GM23338 (cell line): ENCODE measurements at regions not wholly inside any gene's neighbourhood (a gene's known extent, or its start where the extent isn't known, plus 50 kb on each side); places are given as distances from the start of the nearest gene placed in this dataset.

Source experiments
- ATAC-seq: fragments of 200-7000 bp; cut with Tn5 transposase; 3 replicates; pipeline ENCODE4 v1.9.1; 2020
- DNase-seq: peaks from one replicate; pipeline ENCODE4 v3.0.0-alpha.2; 2015; ENCODE audit warnings: low spot score
- H2AFZ ChIP-seq: fragments of 200-600 bp; sonication (generic); 2 replicates; pipeline ENCODE4 v1.8.0; 2016; ENCODE audit warnings: antibody characterized with exemption, mild to moderate bottlenecking, moderate library complexity
- H3F3A ChIP-seq: fragments of 200-600 bp; sonication (generic); replicated peaks from 2 replicates; pipeline ENCODE4 v1.8.0; 2017; ENCODE audit warnings: antibody characterized with exemption, mixed run types, low read depth
- H3K27ac ChIP-seq: fragments of 200-600 bp; sonication (generic); 2 replicates; pipeline ENCODE4 v1.6.1; 2016; ENCODE audit warnings: low read depth
- H3K27me3 ChIP-seq: fragments of 200-600 bp; sonication (generic); 2 replicates; pipeline ENCODE4 v1.8.0; 2016; ENCODE audit warnings: mild to moderate bottlenecking, mixed run types, moderate library complexity; ENCODE audit not compliant: insufficient read depth
- H3K36me3 ChIP-seq: fragments of 200-600 bp; sonication (generic); 2 replicates; pipeline ENCODE4 v1.8.0; 2016; ENCODE audit warnings: mild to moderate bottlenecking; ENCODE audit not compliant: insufficient read depth
- H3K4me1 ChIP-seq: fragments of 200-600 bp; sonication (generic); 2 replicates; pipeline ENCODE4 v1.8.0; 2016; ENCODE audit warnings: mild to moderate bottlenecking, moderate library complexity; ENCODE audit not compliant: insufficient read depth
- H3K4me2 ChIP-seq: fragments of 200-600 bp; sonication (generic); 2 replicates; pipeline ENCODE4 v1.7.1; 2017; ENCODE audit warnings: mixed run types
- H3K4me3 ChIP-seq: fragments of 200-600 bp; sonication (generic); 2 replicates; pipeline ENCODE4 v1.6.1; 2016; ENCODE audit warnings: mixed run types
- H3K79me2 ChIP-seq: fragments of 200-600 bp; sonication (generic); replicated peaks from 2 replicates; pipeline ENCODE4 v1.8.0; 2017; ENCODE audit warnings: mild to moderate bottlenecking; ENCODE audit not compliant: insufficient read depth
- H3K9me2 ChIP-seq: fragments of 200-600 bp; sonication (generic); 2 replicates; pipeline ENCODE4 v1.8.0; 2017; ENCODE audit not compliant: insufficient read depth
- H4K20me1 ChIP-seq: fragments of 200-600 bp; sonication (generic); replicated peaks from 2 replicates; pipeline ENCODE4 v1.8.0; 2017; ENCODE audit warnings: mild to moderate bottlenecking; ENCODE audit not compliant: insufficient read depth
- H3K27ac Mint-ChIP-seq: 2 replicates; pipeline ENCODE4 v1.8.0; 2020; ENCODE audit warnings: inconsistent platforms, mild to moderate bottlenecking, moderate library complexity, mixed read lengths
- H3K27me3 Mint-ChIP-seq: 3 replicates; pipeline ENCODE4 v1.8.0; 2022; ENCODE audit warnings: low read depth, mild to moderate bottlenecking, moderate library complexity, mixed read lengths, inconsistent platforms; ENCODE audit not compliant: insufficient read depth, poor library complexity
- H3K36me3 Mint-ChIP-seq: 3 replicates; pipeline ENCODE4 v1.8.0; 2021; ENCODE audit warnings: low read depth, mild to moderate bottlenecking, inconsistent platforms, moderate library complexity, mixed read lengths
- H3K4me1 Mint-ChIP-seq: 3 replicates; pipeline ENCODE4 v1.8.0; 2020; ENCODE audit warnings: mild to moderate bottlenecking, inconsistent platforms, mixed read lengths
- H3K4me3 Mint-ChIP-seq: 3 replicates; pipeline ENCODE4 v1.8.0; 2021; ENCODE audit warnings: moderate library complexity, mild to moderate bottlenecking, inconsistent platforms, mixed read lengths
- H3K9me3 Mint-ChIP-seq: 3 replicates; pipeline ENCODE4 v1.8.0; 2020; ENCODE audit warnings: moderate library complexity, mild to moderate bottlenecking, inconsistent platforms, mixed read lengths
- CREB1 ChIP-seq: fragments of 250-450 bp; sonication (Bioruptor Pico); IDR thresholded peaks from 2 replicates; pipeline ENCODE4 v1.5.0; 2020; ENCODE audit warnings: low read depth, mild to moderate bottlenecking, moderate library complexity
- ETS1 ChIP-seq: IDR thresholded peaks from 2 replicates; pipeline ENCODE4 v1.6.1; 2016; ENCODE audit warnings: antibody characterized with exemption
- EZH2 ChIP-seq: fragments of 200-600 bp; sonication (generic); IDR thresholded peaks from one replicate; pipeline ENCODE4 v1.8.0; 2017; ENCODE audit warnings: antibody characterized with exemption, mild to moderate bottlenecking, low read depth; ENCODE audit not compliant: unreplicated experiment
- EZH2phosphoT487 ChIP-seq: fragments of 200-600 bp; sonication (generic); IDR thresholded peaks from one replicate; pipeline ENCODE4 v1.8.1; 2018; ENCODE audit warnings: antibody characterized with exemption; ENCODE audit not compliant: unreplicated experiment
- JUNB ChIP-seq: IDR thresholded peaks from one replicate; pipeline ENCODE4 v1.6.1; 2016; ENCODE audit warnings: antibody characterized with exemption; ENCODE audit not compliant: unreplicated experiment
- NANOG ChIP-seq: IDR thresholded peaks from 2 replicates; pipeline ENCODE4 v1.6.1; 2016; ENCODE audit warnings: antibody characterized with exemption, borderline replicate concordance
- POLR2AphosphoS5 ChIP-seq: IDR thresholded peaks from 2 replicates; pipeline ENCODE4 v1.6.1; 2016; ENCODE audit warnings: antibody characterized with exemption, low read depth
- STAT1 ChIP-seq: IDR thresholded peaks from one replicate; pipeline ENCODE4 v1.6.1; 2016; ENCODE audit warnings: antibody characterized with exemption; ENCODE audit not compliant: unreplicated experiment
- ZNF114 ChIP-seq: fragments of 250-450 bp; sonication (Bioruptor Pico); IDR thresholded peaks from 2 replicates; pipeline ENCODE4 v1.5.0; 2020; ENCODE audit warnings: mild to moderate bottlenecking, moderate library complexity
- ZNF331 ChIP-seq: fragments of 250-450 bp; sonication (Bioruptor Pico); IDR thresholded peaks from 2 replicates; pipeline ENCODE4 v1.5.0; 2020; ENCODE audit warnings: low read depth, mild to moderate bottlenecking, moderate library complexity
- ZNF462 ChIP-seq: fragments of 250-450 bp; sonication (Bioruptor Pico); IDR thresholded peaks from 2 replicates; pipeline ENCODE4 v1.5.0; 2020; ENCODE audit warnings: mild to moderate bottlenecking, moderate library complexity
- TF ChIP-seq, protein P1 (sequence below): IDR thresholded peaks from one replicate; pipeline ENCODE4 v1.6.1; 2018; ENCODE audit warnings: antibody characterized with exemption; ENCODE audit not compliant: unreplicated experiment
- TF ChIP-seq, protein P2 (sequence below), 2 experiments: fragments of 200-600 bp in 1 of 2; sonication (generic) in 1 of 2; conservative IDR thresholded peaks; 2 replicates each; pipeline versions ENCODE4 v1.5.1 to v1.6.1; 2016 to 2017; ENCODE audit warnings: antibody characterized with exemption in 2 of 2, low read depth in 2 of 2, mild to moderate bottlenecking in 2 of 2, moderate library complexity in 1 of 2

DNA sequence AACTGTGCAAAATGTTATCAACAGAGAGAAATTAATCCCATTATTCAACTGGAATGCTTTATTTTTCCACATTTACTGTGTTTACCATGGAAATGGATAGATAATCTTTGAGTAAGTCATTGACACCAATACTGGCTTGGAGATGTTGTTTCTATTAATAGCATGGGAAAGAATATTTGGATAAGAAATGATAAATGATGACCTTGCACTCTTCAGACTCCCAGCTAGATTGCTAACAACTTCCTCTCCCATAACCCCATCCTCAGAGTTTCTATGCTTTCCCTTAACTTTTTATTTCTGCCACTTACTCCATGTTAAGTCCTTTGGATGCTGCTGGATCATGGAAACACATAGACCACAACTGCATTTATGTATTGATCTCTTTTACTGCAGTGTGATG, 182.5 kb downstream of the FNDC1 start:
- TF ChIP-seq EZH2phosphoT487 (no peak), CREB1 (CRISPR knock-in tag) (no peak), ZNF114 (CRISPR knock-in tag) (no peak), EZH2 (no peak), STAT1 (no peak), NANOG (no peak), ZNF462 (no peak), JUNB (no peak), ETS1 (no peak), ZNF331 (CRISPR knock-in tag) (no peak), POLR2AphosphoS5 (no peak)
- TF ChIP-seq, protein P1, sequence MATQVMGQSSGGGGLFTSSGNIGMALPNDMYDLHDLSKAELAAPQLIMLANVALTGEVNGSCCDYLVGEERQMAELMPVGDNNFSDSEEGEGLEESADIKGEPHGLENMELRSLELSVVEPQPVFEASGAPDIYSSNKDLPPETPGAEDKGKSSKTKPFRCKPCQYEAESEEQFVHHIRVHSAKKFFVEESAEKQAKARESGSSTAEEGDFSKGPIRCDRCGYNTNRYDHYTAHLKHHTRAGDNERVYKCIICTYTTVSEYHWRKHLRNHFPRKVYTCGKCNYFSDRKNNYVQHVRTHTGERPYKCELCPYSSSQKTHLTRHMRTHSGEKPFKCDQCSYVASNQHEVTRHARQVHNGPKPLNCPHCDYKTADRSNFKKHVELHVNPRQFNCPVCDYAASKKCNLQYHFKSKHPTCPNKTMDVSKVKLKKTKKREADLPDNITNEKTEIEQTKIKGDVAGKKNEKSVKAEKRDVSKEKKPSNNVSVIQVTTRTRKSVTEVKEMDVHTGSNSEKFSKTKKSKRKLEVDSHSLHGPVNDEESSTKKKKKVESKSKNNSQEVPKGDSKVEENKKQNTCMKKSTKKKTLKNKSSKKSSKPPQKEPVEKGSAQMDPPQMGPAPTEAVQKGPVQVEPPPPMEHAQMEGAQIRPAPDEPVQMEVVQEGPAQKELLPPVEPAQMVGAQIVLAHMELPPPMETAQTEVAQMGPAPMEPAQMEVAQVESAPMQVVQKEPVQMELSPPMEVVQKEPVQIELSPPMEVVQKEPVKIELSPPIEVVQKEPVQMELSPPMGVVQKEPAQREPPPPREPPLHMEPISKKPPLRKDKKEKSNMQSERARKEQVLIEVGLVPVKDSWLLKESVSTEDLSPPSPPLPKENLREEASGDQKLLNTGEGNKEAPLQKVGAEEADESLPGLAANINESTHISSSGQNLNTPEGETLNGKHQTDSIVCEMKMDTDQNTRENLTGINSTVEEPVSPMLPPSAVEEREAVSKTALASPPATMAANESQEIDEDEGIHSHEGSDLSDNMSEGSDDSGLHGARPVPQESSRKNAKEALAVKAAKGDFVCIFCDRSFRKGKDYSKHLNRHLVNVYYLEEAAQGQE, result no peak
- TF ChIP-seq, protein P2, sequence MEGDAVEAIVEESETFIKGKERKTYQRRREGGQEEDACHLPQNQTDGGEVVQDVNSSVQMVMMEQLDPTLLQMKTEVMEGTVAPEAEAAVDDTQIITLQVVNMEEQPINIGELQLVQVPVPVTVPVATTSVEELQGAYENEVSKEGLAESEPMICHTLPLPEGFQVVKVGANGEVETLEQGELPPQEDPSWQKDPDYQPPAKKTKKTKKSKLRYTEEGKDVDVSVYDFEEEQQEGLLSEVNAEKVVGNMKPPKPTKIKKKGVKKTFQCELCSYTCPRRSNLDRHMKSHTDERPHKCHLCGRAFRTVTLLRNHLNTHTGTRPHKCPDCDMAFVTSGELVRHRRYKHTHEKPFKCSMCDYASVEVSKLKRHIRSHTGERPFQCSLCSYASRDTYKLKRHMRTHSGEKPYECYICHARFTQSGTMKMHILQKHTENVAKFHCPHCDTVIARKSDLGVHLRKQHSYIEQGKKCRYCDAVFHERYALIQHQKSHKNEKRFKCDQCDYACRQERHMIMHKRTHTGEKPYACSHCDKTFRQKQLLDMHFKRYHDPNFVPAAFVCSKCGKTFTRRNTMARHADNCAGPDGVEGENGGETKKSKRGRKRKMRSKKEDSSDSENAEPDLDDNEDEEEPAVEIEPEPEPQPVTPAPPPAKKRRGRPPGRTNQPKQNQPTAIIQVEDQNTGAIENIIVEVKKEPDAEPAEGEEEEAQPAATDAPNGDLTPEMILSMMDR (conservative IDR thresholded peaks at IDR 0.05; ENCODE audit: low read depth in 2 of 2), result no peak
- Mint-ChIP-seq H3K9me3 (no peaks in the 10 kb centered on the region), H3K27ac (no peak overlapping the region), H3K4me3 (no peak overlapping the region), H3K27me3 (peaks cover 2% of the 10 kb centered on the region), H3K36me3 (no peaks in the 10 kb centered on the region), H3K4me1 (no peaks in the 10 kb centered on the region)
- Histone ChIP-seq H3K4me2 (no peak overlapping the region), H3K27me3 (no peaks in the 10 kb centered on the region), H3K36me3 (no peaks in the 10 kb centered on the region), H2AFZ (no peak overlapping the region), H3K4me1 (no peaks in the 10 kb centered on the region), H3K27ac (no peak overlapping the region), H3K79me2 (no peaks in the 10 kb centered on the region), H3F3A (no peaks in the 10 kb centered on the region), H4K20me1 (no peaks in the 10 kb centered on the region), H3K9me2 (no peaks in the 10 kb centered on the region), H3K4me3 (no peak overlapping the region)
- no peak for DNase-seq
- no peak for ATAC-seq
